SK-N-SH treated with all-trans-retinoic acid at 6 μM for 48 hours (cell line): ENCODE measurements at regions not wholly inside any gene's neighbourhood (a gene's known extent, or its start where the extent isn't known, plus 50 kb on each side); places are given as distances from the start of the nearest gene placed in this dataset.

Experiments used
- ARNTL ChIP-seq: fragments of 450-650 bp; formaldehyde crosslinking; IDR thresholded peaks from 2 replicates; pipeline ENCODE4 v1.5.0; 2020; ENCODE audit warnings: low read depth, mild to moderate bottlenecking, moderate library complexity, borderline replicate concordance
- ESRRG ChIP-seq: fragments of 250-450 bp; sonication (Bioruptor Pico); IDR thresholded peaks from 2 replicates; pipeline ENCODE4 v1.6.1; 2021; ENCODE audit warnings: mild to moderate bottlenecking
- SNAI2 ChIP-seq: fragments of 250-450 bp; sonication (Bioruptor Pico); IDR thresholded peaks from 2 replicates; pipeline ENCODE4 v1.5.0; 2020; ENCODE audit warnings: mild to moderate bottlenecking, moderate library complexity
- TF ChIP-seq, protein P1 (sequence below): fragments of 250-450 bp; sonication (Bioruptor Pico); IDR thresholded peaks from 2 replicates; pipeline ENCODE4 v1.5.0; 2020; ENCODE audit warnings: mild to moderate bottlenecking, moderate library complexity
- TF ChIP-seq, protein P2 (sequence below): fragments of 250-450 bp; sonication (Bioruptor Pico); IDR thresholded peaks from 2 replicates; pipeline ENCODE4 v1.8.0; 2021; ENCODE audit warnings: low read depth, mild to moderate bottlenecking, moderate library complexity, borderline replicate concordance

DNA sequence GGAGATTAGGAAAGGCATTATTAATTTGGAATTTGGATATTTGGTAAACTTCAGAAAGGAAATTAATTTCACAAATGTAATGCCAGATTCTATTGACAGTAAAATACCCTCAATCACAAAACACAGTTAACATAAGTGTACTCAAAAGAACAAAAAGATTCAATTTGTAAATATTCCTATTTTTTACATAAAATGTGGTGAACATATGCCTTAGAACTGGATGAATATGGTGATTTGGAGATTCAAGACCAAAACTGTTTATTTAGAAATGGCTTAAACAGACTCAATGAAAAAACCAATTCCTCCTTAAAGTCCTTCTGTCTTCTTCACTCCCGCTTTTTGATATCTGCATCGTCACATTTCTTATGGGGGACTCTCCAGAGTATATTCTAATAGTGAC, 417.6 kb upstream of the TENM3 start:
- TF ChIP-seq, protein P1, sequence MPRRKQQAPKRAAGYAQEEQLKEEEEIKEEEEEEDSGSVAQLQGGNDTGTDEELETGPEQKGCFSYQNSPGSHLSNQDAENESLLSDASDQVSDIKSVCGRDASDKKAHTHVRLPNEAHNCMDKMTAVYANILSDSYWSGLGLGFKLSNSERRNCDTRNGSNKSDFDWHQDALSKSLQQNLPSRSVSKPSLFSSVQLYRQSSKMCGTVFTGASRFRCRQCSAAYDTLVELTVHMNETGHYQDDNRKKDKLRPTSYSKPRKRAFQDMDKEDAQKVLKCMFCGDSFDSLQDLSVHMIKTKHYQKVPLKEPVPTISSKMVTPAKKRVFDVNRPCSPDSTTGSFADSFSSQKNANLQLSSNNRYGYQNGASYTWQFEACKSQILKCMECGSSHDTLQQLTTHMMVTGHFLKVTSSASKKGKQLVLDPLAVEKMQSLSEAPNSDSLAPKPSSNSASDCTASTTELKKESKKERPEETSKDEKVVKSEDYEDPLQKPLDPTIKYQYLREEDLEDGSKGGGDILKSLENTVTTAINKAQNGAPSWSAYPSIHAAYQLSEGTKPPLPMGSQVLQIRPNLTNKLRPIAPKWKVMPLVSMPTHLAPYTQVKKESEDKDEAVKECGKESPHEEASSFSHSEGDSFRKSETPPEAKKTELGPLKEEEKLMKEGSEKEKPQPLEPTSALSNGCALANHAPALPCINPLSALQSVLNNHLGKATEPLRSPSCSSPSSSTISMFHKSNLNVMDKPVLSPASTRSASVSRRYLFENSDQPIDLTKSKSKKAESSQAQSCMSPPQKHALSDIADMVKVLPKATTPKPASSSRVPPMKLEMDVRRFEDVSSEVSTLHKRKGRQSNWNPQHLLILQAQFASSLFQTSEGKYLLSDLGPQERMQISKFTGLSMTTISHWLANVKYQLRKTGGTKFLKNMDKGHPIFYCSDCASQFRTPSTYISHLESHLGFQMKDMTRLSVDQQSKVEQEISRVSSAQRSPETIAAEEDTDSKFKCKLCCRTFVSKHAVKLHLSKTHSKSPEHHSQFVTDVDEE (CRISPR knock-in tag), result no peak
- TF ChIP-seq, protein P2, sequence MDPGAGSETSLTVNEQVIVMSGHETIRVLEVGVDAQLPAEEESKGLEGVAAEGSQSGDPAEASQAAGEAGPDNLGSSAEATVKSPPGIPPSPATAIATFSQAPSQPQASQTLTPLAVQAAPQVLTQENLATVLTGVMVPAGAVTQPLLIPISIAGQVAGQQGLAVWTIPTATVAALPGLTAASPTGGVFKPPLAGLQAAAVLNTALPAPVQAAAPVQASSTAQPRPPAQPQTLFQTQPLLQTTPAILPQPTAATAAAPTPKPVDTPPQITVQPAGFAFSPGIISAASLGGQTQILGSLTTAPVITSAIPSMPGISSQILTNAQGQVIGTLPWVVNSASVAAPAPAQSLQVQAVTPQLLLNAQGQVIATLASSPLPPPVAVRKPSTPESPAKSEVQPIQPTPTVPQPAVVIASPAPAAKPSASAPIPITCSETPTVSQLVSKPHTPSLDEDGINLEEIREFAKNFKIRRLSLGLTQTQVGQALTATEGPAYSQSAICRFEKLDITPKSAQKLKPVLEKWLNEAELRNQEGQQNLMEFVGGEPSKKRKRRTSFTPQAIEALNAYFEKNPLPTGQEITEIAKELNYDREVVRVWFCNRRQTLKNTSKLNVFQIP (CRISPR knock-in tag), result no peak
- TF ChIP-seq ESRRG (CRISPR knock-in tag) (no peak), SNAI2 (CRISPR knock-in tag) (no peak), ARNTL (no peak)
